Loucy (cell line): ENCODE measurements at regions not wholly inside any gene's neighbourhood (a gene's known extent, or its start where the extent isn't known, plus 50 kb on each side); places are given as distances from the start of the nearest gene placed in this dataset.
"Not testable (repeated sequence)": the region's sequence is repeated elsewhere in the genome, so short reads cannot be mapped to it uniquely, and the experiment has no call there.

Source experiments
- H2AFZ ChIP-seq: fragments of 200-600 bp; sonication (generic); 2 replicates; pipeline ENCODE4 v1.6.0; 2016; ENCODE audit warnings: antibody characterized with exemption, mild to moderate bottlenecking, low read length, moderate library complexity
- H3F3A ChIP-seq: fragments of 200-600 bp; 2 replicates; pipeline ENCODE4 v1.6.0; 2016; ENCODE audit warnings: antibody characterized with exemption, low read depth, mild to moderate bottlenecking
- H3K27me3 ChIP-seq: fragments of 200-600 bp; sonication (generic); 2 replicates; pipeline ENCODE4 v1.6.1; 2014; ENCODE audit warnings: low read length, mild to moderate bottlenecking; ENCODE audit not compliant: insufficient read depth, poor library complexity, severe bottlenecking
- H3K36me3 ChIP-seq: fragments of 200-600 bp; sonication (generic); 2 replicates; pipeline ENCODE4 v1.6.1; 2016; ENCODE audit warnings: low read length; ENCODE audit not compliant: insufficient read depth
- H3K4me1 ChIP-seq: fragments of 200-600 bp; sonication (generic); 2 replicates; pipeline ENCODE4 v1.5.1; 2014; ENCODE audit warnings: low read length, mild to moderate bottlenecking; ENCODE audit not compliant: insufficient read depth, poor library complexity, severe bottlenecking
- H3K4me2 ChIP-seq: fragments of 200-600 bp; sonication (generic); 2 replicates; pipeline ENCODE4 v1.6.0; 2014; ENCODE audit warnings: antibody characterized with exemption, low read length, low read depth, mild to moderate bottlenecking; ENCODE audit not compliant: poor library complexity, severe bottlenecking
- H3K4me3 ChIP-seq: fragments of 200-600 bp; sonication (generic); 2 replicates; pipeline ENCODE4 v1.5.1; 2014; ENCODE audit warnings: low read length, mild to moderate bottlenecking, mixed read lengths; ENCODE audit not compliant: poor library complexity, severe bottlenecking
- H3K79me2 ChIP-seq: fragments of 200-600 bp; sonication (generic); 2 replicates; pipeline ENCODE4 v1.6.1; 2014; ENCODE audit warnings: low read length; ENCODE audit not compliant: insufficient read depth
- H3K9ac ChIP-seq: fragments of 200-600 bp; sonication (generic); 2 replicates; pipeline ENCODE4 v1.6.0; 2014; ENCODE audit warnings: mild to moderate bottlenecking, low read depth, low read length, moderate library complexity; ENCODE audit not compliant: poor library complexity, severe bottlenecking
- H3K9me2 ChIP-seq: fragments of 200-600 bp; sonication (generic); replicated peaks from 2 replicates; pipeline ENCODE4 v1.6.1; 2016; ENCODE audit warnings: low read depth, low read length, mixed read lengths
- H3K9me3 ChIP-seq: fragments of 200-600 bp; sonication (generic); 2 replicates; pipeline ENCODE4 v1.6.1; 2014; ENCODE audit warnings: mild to moderate bottlenecking, antibody characterized with exemption, low read length, low read depth; ENCODE audit not compliant: insufficient read depth
- H4K20me1 ChIP-seq: fragments of 200-600 bp; sonication (generic); 2 replicates; pipeline ENCODE4 v1.6.0; 2014; ENCODE audit warnings: antibody characterized with exemption, low read length, mild to moderate bottlenecking; ENCODE audit not compliant: insufficient read depth, poor library complexity, severe bottlenecking
- CTCF ChIP-seq: fragments of 200-600 bp; sonication (generic); conservative IDR thresholded peaks from 2 replicates; pipeline ENCODE4 v1.5.1; 2014; ENCODE audit warnings: mild to moderate bottlenecking, antibody characterized with exemption, low read length
- EZH2phosphoT487 ChIP-seq: fragments of 200-600 bp; IDR thresholded peaks from 2 replicates; pipeline ENCODE4 v1.6.1; 2018; ENCODE audit warnings: antibody characterized with exemption, mild to moderate bottlenecking, moderate library complexity, borderline replicate concordance

GRCh38 chr2:88999365-88999764, 307.9 kb downstream of the RPIA start:
- H3K9ac ChIP-seq = no peak overlapping the region
- no peaks in the 10 kb centered on the region for H3K79me2 ChIP-seq
- no peaks in the 10 kb centered on the region for H3K36me3 ChIP-seq
- H2AFZ ChIP-seq = no peak overlapping the region
- no peak overlapping the region for H3K4me2 ChIP-seq
- H3F3A ChIP-seq = no peaks in the 10 kb centered on the region
- no peaks in the 10 kb centered on the region for H3K9me3 ChIP-seq
- no peak overlapping the region for H3K4me3 ChIP-seq
- no peaks in the 10 kb centered on the region for H3K27me3 ChIP-seq
- no peaks in the 10 kb centered on the region for H4K20me1 ChIP-seq
- TF ChIP-seq CTCF (no peak), EZH2phosphoT487 (no peak)
- no peaks in the 10 kb centered on the region for H3K4me1 ChIP-seq
- H3K9me2 ChIP-seq = no peaks in the 10 kb centered on the region

- Histone ChIP-seq H3K4me1 (no peaks in the 10 kb centered on the region), H4K20me1 (no peaks in the 10 kb centered on the region), H3K9me3 (no peaks in the 10 kb centered on the region), H2AFZ (no peak overlapping the region), H3K27me3 (no peaks in the 10 kb centered on the region), H3K36me3 (no peaks in the 10 kb centered on the region), H3K4me2 (no peak overlapping the region), H3K4me3 (no peak overlapping the region), H3K9ac (no peak overlapping the region), H3K9me2 (no peaks in the 10 kb centered on the region), H3K79me2 (no peaks in the 10 kb centered on the region), H3F3A (no peaks in the 10 kb centered on the region)
- TF ChIP-seq CTCF = no peak
- no peak for TF ChIP-seq EZH2phosphoT487
These were observed 308.8 kb downstream of the RPIA start for GRCh38 chr2:89000235-89000634.

GRCh38 chr2:89004238-89004637, 312.8 kb downstream of the RPIA start:
- H3F3A ChIP-seq, H3K9me2 ChIP-seq, H3K79me2 ChIP-seq, H4K20me1 ChIP-seq, H3K4me3 ChIP-seq, H3K36me3 ChIP-seq, H3K27me3 ChIP-seq, H3K9me3 ChIP-seq, H3K4me1 ChIP-seq, H3K9ac ChIP-seq, H3K4me2 ChIP-seq, H2AFZ ChIP-seq: not testable (repeated sequence)
- TF ChIP-seq CTCF = peak; percentile 50

GRCh38 chr2:89020566-89020965, 329.1 kb downstream of the RPIA start:
- H3K9me3 ChIP-seq, H3K79me2 ChIP-seq, H3K4me2 ChIP-seq, H3K27me3 ChIP-seq, H3K36me3 ChIP-seq, H3K4me3 ChIP-seq, H3F3A ChIP-seq, H2AFZ ChIP-seq, H3K4me1 ChIP-seq, H3K9ac ChIP-seq, H4K20me1 ChIP-seq, H3K9me2 ChIP-seq: not testable (repeated sequence)

GRCh38 chr2:89026296-89026695, 334.8 kb downstream of the RPIA start:
- H3K9ac ChIP-seq, H3K9me2 ChIP-seq, H3K27me3 ChIP-seq, H3K4me2 ChIP-seq, H3K36me3 ChIP-seq, H3K4me1 ChIP-seq, H3K4me3 ChIP-seq, H3F3A ChIP-seq, H3K79me2 ChIP-seq, H3K9me3 ChIP-seq, H2AFZ ChIP-seq, H4K20me1 ChIP-seq: not testable (repeated sequence)

- H3K4me3 ChIP-seq, H3K79me2 ChIP-seq, H2AFZ ChIP-seq, H3F3A ChIP-seq, H3K4me1 ChIP-seq, H3K9me2 ChIP-seq, H3K9me3 ChIP-seq, H3K36me3 ChIP-seq, H3K27me3 ChIP-seq, H3K4me2 ChIP-seq, H3K9ac ChIP-seq, H4K20me1 ChIP-seq: not testable (repeated sequence)
These were observed 335.6 kb downstream of the RPIA start for GRCh38 chr2:89027115-89027514.
